ENCODE measurements at regions not wholly inside any gene's neighbourhood (a gene's known extent, or its start where the extent isn't known, plus 50 kb on each side); places are given as distances from the start of the nearest gene placed in this dataset.
"Not testable (repeated sequence)": the region's sequence is repeated elsewhere in the genome, so short reads cannot be mapped to it uniquely, and the experiment has no call there.

DNA sequence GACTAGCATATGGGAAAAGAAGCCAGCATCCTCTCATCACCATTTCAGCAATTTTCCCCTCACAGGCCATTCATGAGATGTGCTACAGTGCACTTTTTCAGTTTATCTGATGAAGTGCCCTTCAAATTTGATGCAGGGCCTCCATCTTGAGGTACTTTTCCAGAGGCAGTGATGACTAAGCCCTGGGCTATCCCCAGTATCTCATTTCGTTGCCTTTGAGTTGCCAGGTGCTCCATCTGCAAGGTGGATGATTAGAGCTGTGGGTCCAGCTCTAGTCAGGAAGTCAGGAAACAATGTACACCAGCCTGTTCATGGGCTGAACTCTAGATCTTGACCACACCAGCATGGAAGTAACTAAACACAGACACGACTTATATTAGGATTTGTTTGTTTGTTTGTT is 425.2 kb downstream of the METTL4 start:
- FAIRE-seq: no peak

DNA sequence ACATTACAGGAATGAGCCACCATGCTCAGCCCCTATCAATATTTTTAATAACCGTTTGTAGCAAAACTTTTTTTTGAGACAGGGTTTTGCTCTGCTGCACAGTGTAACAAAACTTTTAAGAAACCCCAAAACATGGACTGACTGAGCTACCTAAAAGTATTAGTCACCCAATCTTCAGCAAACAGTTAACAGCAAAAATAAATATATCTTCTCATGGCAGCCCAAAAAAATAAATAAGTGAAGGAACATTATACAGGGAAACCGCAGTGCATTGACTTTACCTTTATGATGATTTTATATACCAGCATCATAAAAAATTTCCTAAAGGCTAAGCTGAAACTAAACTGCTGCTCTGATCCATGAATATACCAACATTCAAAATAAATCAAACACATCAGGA is 424.6 kb downstream of the METTL4 start:
- no peak for FAIRE-seq

DNA sequence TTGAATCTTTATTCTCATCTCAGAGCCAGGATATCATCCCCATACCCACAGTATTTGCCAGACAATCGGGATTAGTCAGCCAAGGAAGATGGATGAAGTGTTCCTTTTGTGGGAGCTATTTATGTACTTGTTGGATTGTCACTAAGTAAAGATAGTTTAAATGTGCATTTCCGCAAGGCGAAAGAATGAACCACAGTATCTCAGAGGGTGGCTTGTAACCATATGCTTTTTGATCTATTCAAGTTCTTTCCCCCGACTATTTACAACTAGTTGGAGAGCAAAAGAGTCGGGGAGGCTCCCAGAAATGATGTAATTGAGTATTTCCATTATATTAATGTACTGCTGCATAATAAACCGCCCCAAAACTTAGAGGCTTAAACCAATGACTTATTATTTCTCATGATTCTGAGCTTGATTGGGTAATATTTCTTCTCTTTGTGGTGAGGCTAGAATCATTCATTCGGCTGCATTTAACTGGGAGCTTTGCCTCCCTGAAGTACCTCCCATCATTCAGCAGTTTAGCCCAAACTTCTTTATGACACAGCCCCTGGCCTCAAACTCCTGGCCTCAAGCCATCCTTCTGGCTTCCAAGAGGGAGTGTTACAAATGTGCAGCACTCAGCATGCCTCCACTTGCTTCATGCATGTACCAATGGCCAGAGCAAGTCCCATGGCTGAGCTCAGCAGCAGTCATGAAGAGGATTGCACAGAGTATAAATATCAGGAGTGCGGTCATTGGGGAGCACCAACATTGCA is 423.7 kb downstream of the METTL4 start:
- no peak for FAIRE-seq

DNA sequence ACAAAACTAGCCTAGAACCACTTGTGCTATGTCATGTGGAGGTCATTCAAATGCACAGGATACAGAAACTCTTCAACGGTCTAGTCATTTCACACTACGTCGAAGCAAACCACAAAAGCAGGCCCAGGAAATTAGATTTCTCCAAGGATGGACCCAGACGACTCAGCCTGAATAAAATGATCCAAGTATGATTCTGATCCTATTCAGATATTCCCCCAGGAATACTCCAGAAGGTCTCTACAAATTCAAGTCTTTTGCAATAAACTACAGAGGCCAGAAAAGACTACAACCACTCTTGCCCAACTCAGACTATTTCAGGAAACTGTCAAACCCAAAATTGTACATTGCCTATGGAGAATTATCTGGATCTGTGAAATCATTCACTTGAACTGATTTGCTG is 422.5 kb downstream of the METTL4 start:
- FAIRE-seq: no peak

DNA sequence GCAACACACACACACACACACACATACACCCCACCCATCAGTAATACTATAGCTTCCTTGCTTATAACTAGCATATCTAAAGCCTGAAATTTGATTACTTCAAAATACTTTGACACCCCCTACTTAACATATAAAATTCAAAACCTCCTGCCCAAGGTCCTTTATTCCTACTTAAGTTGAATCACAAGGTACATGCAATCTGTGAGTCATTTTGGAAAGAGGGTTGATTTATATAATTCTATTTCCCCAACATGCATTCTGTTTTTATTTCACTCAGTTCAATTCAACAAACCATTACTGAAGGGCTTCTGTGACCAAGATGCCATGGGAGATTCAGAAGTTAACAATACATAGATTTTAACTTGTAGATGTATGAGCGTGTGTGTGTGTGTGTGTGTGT is 420.7 kb downstream of the METTL4 start:
- no peak for FAIRE-seq

DNA sequence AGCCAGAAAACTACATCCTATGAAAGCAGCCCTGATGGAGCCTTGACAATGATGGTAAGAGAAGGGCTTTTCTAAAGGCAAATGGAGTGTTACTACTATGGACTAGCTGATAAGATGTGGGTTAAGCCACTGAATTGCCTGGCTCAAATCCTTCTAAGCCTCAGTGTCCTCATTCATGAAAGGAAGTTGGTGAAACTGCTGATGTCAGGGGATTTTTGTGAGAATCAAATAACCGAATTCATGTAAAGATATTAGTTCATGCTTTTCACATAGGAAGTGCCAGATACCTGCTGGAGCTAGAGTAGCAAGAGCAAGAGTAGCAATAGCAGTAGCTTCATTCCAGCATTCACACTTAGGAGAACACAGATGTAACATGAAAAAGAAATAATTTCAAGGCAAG is 417.0 kb downstream of the METTL4 start:
- FAIRE-seq: no peak

DNA sequence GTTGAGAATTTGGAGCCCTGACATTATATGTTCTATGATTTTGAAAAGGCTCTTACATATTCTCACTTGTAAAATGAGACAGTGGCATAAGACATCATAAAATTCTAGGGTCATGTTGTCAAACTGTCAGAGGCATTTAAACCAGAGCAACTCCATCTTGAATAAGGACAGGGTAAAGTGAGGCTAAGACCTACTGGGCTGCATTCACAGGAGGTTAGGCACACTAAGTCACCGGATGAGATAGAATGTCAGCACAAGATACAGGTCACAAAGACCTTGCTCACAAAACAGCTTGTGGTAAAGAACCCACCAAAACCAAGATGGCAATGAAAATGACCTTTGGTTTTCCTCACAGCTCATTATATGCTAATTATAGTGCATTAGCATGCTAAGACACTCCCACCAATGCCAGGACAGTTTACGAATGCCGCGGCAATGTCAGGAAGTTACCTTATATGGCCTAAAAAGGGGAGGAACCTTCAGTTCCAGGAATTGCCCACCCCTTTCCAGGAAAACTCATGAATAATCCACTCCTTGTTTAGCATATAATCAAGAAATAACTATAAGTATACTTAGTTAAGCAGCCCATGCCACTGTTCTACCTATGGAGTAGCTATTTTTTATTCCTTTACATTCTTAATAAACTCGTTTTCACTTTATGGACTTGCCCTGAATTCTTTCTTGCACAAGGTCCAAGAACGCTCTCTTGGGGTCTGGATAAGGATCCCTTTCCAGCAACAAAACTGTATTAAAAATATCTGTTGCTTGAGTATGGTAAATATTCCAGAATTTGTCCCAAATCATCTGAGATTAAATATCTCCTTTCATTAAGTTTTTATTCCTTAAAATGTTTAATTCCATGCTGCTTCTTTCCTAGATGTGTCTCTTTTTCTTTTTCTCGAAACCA is 406.4 kb downstream of the METTL4 start:
- FAIRE-seq: no peak

DNA sequence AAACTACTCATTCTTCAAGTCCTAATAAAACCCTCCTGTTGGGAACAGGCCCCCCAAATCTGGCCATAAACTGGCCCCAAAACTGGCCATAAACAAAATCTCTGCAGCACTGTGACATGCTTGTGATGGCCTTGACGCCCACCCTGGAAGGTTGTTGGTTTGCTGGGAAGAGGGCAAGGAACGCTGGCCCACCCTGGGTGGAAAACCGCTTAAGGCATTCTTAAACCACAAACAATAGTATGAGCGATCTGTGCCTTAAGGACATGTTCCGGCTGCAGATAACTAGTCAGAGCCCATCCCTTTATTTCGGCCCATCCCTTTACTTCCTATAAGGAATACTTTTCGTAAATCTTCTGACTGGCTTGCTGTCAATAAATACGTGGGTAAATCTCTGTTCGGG is 404.4 kb downstream of the METTL4 start:
- not testable (repeated sequence) for FAIRE-seq

DNA sequence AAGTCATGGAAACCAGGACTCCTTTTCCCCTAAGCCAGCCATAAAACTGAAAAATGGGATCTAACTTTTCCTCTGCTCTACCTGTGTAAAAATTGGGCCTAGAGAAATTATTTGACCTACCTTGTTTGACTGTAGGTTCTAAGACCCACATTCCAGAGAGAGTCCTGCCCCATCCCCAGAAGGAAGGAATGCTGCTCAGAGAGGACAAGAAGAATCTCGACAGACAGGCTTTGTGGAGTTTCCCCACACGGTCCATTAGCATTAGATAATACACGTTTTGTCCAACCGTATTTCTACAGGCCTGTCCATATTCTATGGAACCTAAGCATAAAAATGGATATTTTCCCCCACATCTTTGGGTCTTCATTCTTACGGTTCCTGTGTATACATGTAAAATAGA is 403.3 kb downstream of the METTL4 start:
- FAIRE-seq: no peak

DNA sequence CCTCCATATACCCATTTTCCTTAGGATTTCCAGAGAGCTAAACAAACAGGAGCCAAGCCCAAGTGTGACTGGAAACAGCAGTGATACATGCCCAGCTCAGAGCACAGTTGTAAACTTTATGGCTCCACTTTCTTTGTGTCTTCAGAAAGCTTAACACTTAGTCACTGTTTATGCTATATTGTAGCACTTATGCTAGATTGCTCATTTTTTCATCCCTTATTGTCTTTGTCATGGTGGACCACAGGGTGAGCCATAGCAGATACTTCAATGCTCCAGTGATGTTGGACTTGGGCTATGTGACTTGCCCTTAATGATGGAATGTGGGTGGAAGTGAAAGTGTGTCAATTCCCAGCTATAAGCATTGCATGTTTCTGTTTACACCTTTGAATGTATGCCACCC is 401.6 kb downstream of the METTL4 start:
- FAIRE-seq: no peak

DNA sequence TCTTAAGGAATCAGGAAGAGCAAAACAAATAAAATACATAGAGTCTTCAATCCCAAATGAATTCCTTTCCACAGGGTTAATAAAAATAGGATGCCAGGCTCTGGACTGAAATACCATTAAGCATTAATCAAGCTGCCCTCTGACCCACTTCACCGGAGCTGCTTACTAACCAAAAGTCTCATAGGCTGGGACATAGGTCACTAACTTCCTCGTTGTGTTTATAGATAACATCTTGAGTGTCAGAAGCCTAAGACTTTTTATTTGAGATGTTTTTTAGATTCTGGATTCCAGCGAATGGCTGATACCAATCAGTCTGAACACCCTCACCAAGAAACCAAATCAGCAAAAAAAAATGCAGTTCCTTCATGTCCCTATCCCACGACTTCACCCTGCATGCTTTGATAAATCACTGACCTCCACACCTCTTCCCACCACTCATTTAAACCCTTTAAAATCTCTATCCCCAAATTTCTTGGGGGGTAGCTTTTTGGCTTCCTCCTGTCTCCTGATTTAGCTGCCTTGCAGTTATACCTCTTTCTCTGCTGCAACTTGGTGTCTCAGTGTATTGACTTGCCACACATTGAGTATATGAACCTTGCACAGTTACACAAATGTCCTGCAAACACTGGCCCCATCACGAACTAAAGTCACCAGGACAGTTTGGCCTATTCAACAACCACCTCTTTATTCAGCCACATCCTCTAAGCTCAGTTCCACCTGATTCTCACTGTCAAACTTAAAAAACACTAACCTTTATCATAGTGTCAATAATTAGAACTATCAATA is 399.3 kb downstream of the METTL4 start:
- FAIRE-seq: no peak

DNA sequence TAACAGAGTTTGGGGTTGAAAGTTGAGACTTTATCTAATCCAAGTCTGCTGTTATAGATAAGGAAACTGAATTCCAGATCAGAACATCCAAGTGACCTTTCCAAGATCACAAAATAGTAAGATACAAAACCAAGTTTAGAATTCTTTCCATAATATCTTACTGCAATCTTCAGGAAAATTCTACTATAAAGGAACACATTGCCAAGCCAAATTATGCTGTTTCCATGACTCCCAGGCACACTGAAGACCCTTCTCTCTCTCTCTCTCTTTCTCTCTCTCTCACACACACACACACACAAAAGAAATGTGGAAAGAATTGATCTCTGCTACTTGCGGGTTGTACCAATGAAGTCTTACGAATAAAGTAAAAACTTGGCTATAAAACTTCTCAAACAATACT is 398.4 kb downstream of the METTL4 start:
- FAIRE-seq: no peak

DNA sequence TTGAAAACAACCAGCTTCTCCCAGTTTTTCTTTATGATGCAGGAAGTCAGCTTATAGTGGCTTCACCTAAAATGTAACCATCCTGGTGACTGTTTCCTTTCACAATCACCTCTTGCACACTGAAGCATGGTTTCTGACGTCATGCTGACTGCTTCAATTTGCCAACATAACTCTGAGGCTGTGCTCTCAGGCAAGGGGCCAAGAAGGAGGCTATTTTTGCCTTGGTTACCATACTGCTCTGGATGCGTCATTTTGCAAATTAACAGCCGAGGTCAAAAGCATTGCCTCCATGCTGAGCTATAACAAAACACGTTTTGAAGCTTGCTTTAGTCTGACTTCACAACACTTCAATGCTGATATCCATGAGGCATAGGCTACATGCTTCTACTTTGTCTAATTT is 397.8 kb downstream of the METTL4 start:
- FAIRE-seq: no peak

DNA sequence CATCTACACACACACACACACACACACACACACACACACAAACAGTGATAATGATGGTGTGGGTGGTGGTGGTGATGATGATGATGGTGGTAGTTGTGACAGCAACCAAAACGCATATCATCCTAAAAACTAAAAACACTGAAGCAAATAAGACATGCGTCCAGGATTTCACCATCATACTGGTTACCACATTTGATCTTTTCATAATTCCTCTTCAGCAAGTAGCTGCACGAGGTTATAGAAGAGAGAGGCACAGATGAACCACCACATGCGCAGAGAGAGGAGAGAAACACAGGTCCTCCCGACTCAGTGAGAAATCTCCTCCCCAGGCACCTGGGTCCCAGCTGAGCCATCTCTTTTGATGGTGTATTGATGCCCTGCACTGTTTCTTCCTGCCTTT is 393.3 kb downstream of the METTL4 start:
- no peak for FAIRE-seq

DNA sequence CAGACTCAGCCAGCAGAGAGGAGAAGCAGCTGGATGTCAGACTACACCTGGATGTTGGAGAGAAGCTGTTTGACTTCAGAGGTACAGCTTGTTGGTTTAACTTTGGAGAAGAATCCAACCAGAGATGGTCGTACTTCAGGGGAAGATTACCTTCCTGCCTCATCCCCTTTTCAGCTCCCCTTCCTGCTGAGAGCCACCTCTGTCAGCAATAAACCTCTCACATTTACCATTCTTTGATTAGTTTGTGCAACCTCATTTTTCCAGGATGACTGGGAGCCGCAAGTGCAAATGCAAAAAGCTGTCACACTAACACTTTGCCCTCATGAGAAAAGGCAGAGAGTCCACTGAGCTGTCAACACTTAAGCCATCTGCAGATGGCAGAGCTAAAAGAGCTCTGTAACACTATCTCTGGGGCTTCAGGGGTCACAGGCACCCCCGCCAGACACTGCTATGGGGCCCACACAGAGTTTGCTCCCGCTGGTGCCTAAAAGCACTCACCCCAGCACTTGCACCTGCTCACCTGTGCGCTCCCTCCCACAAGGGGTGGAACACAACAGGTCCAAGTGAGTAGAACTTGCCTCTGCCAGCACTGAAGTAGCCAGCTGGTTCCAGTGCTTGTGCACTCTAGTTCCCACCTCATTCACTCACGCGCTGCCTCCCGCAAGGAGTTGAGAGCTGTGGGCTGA is 391.7 kb downstream of the METTL4 start:
- no peak for FAIRE-seq

DNA sequence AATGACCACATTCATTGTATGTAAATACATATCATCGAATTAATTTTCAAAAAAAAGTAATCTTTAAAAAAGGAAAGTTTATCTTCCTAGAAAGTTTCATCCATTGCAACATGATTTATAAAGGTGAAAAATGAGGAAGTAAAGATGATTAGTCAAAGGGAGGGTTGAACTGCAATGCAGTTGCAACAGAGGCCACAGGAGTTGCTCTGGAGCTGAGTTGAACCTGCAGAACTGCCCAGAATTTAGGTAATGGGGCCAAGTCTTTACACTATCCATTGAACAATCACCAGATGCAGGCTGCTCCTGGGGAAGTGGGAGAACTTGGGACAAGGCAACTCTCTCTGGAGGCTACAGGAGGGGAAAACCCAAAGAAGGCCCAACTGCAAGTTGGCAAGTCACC is 390.7 kb downstream of the METTL4 start:
- no peak for FAIRE-seq

DNA sequence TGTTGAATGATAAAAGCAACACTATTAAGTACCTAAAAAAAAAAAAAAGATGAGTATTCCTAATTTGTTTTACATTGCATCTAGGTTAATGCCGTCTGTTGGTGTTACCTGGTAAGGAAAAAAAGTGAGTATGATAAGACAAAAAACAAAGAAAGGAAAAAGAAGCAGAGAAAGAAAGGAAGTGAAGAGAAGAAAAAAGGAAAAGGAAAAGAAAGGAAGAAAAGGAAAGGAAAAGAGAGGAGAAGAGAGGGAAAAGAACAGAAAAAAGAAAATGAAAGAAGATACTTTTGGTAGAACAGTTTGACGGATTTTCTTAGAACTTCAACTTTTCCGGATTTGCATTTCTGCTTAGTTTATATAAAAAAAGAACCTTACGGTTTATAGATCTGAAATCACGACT is 387.9 kb downstream of the METTL4 start:
- no peak for FAIRE-seq

DNA sequence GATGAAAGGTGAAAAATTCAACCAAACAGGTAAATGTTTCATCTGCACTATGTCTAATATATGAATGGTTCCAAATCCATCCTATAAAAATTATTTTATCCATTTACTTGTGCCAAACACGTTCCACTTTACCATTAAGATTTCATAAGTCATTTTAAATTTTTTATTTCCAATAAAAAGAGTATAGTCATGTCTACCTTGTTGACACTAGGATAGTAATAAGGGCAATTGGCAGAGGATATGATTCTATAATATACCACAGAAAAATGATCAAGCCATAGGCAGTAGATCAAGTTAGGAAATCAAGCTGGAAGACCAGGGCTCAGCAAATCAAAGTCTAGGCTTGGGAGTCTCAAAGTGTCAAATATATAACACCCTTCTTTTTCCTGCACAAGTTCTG is 384.3 kb downstream of the METTL4 start:
- FAIRE-seq: no peak

DNA sequence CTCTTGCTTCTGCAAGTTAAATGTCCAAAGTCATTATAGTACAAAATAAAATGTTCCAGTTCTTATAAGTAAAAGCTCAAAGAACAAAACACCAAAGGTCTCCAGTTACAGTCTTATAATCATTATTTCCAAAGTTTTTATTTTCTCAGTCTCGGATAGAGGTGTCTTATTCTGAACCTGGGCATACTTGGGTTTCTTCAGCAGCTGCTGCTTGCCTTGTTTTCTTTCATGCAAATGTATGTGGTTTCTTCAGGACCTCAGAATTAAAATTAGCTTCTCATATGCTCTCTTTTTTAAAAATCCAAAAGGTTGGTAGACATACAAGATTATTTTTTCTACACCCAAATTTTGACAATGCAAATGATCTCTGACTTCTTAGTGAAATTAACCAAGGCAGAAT is 383.0 kb downstream of the METTL4 start:
- no peak for FAIRE-seq

DNA sequence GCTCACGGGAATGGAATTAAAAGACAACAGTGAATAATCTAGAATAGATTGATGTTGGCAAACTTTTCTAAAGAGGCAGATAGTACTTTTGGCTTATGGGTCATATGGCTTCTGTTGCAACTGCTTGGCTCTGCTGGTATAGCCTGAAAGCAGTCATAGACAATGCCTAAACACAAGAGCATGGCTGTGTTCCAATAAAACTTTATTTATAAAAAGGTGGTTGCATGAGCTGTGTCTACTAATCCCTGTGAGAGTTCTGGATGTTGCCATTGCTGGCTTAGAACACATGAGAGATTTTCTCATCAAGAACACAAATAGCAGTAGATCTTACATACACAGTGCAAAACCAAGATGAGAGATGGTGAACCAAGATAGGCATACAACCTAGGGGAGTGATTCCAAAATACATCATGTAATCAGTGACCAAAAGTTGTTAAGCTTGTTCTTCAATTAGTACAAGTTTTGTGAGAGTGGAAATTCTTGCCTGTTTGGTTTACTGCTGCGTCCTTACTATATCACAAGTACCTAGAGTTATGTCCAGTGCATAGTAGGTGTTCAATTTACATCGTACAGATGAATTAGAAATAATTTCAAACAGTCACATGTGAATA is 380.0 kb downstream of the METTL4 start:
- no peak for FAIRE-seq

DNA sequence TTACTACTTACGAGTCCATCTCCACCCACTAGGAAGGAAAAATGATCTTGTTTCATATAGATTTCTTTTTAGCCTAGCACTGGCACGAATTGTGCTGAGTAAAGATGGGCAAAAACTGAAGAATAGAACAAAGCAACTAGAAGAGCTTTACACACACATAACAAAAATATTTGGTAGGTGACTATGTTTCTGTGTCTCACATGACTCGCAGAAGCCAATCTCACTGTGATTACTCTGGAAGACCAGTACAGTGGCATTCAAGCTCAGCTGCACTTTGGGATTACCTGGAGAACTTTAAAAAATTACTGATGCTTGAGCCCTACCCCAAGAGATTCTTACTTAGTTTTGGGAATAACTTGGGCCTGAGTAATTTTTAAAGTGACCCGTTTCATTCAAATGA is 378.7 kb downstream of the METTL4 start:
- FAIRE-seq: no peak

DNA sequence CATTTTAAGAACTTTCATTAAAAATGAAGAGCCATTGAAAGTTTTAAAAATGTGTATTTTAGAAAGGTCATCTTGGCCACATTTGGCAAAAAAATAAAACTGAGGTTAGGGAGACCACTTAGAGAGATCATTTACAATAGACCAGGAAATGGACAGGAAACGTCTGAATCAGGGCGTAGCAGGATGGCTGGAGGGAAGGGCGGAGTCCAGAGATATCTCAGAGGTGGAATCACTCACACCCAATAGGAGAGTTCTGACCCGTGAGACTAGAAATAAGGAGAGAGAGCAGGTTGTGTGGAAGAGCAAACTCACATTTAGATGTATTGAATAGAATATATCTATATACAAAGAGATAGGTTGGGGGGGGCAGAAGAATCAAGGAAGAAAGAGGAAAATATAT is 373.4 kb downstream of the METTL4 start:
- no peak for FAIRE-seq

DNA sequence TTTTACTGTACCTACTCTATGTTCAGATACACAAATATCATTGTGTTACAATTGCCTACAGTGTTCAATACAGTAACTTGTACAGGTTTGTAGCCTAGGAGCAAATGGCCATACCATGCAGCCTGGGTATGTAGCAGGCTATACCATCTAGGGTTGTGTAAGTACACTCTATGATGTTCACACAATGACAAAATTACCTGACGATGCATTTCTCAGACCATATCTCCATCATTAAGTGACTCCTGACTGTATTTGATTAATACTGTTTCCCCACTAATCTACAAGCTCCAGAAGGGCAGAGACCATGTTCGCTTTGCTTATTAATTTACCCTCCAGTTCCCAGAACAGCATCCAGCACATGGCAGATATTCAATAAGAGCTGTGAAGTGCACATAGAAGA is 372.2 kb downstream of the METTL4 start:
- FAIRE-seq: no peak
